Liver (tissue), 8 donors: ENCODE measurements at regions not wholly inside any gene's neighbourhood (a gene's known extent, or its start where the extent isn't known, plus 50 kb on each side); places are given as distances from the start of the nearest gene placed in this dataset.
A peak's percentile ranks its signal among the peaks of the same experiment; 100 is the strongest.

Source experiments
- DNase-seq: peaks from one replicate; pipeline ENCODE4 v3.0.0-alpha.2; 2017; ENCODE audit warnings: low spot score
- H3K27ac ChIP-seq, 2 donors: one replicate each; pipeline ENCODE4 v1.7.0; 2013; ENCODE audit warnings: inconsistent platforms in 2 of 2, low read length in 2 of 2, control low read depth in 1 of 2, low read depth in 1 of 2, mild to moderate bottlenecking in 1 of 2
- H3K27me3 ChIP-seq, 4 donors: one replicate each; pipeline versions ENCODE4 v1.6.1 to v1.7.0; 2013; ENCODE audit warnings: low read length in 3 of 4, inconsistent platforms in 1 of 4, mild to moderate bottlenecking in 1 of 4, moderate library complexity in 1 of 4; ENCODE audit not compliant: control insufficient read depth in 4 of 4, insufficient read depth in 4 of 4
- H3K36me3 ChIP-seq, 4 donors: one replicate each; pipeline versions ENCODE4 v1.6.1 to v1.7.0; 2013; ENCODE audit warnings: low read length in 3 of 4, mild to moderate bottlenecking in 3 of 4, low read depth in 1 of 4, moderate library complexity in 1 of 4; ENCODE audit not compliant: control insufficient read depth in 4 of 4, insufficient read depth in 3 of 4
- H3K4me1 ChIP-seq, 4 donors: one replicate each; pipeline versions ENCODE4 v1.6.1 to v1.7.0; 2013; ENCODE audit warnings: low read length in 3 of 4, mild to moderate bottlenecking in 3 of 4, moderate library complexity in 1 of 4; ENCODE audit not compliant: control insufficient read depth in 4 of 4, insufficient read depth in 4 of 4
- H3K4me3 ChIP-seq, 3 donors: one replicate each; pipeline versions ENCODE4 v1.6.1 to v1.7.0; 2013; ENCODE audit warnings: low read length in 3 of 3, control low read depth in 1 of 3, low read depth in 1 of 3, mild to moderate bottlenecking in 1 of 3
- H3K9ac ChIP-seq, 2 donors: one replicate each; pipeline ENCODE4 v1.7.0; 2013; ENCODE audit warnings: low read length in 2 of 2, mild to moderate bottlenecking in 2 of 2, moderate library complexity in 2 of 2, control low read depth in 1 of 2, low read depth in 1 of 2
- H3K9me3 ChIP-seq, 4 donors: one replicate each; pipeline versions ENCODE4 v1.6.1 to v1.7.0; 2013; ENCODE audit warnings: low read length in 3 of 4; ENCODE audit not compliant: control insufficient read depth in 4 of 4
- CTCF ChIP-seq: fragments of 150-350 bp; IDR thresholded peaks from 2 replicates; pipeline ENCODE4 v1.5.1; 2017; ENCODE audit warnings: improper control_type of control experiment, low read depth, low read length; ENCODE audit not compliant: missing input control
- EGR1 ChIP-seq, 2 donors: IDR thresholded peaks; 2 replicates each; pipeline ENCODE4 v1.6.1; 2016 to 2018; ENCODE audit warnings: antibody characterized with exemption in 2 of 2, low read depth in 2 of 2
- FOXA1 ChIP-seq: IDR thresholded peaks from 2 replicates; pipeline ENCODE4 v1.6.1; 2016; ENCODE audit warnings: antibody characterized with exemption
- FOXA2 ChIP-seq: IDR thresholded peaks from 2 replicates; pipeline ENCODE4 v1.6.1; 2016; ENCODE audit warnings: antibody characterized with exemption
- GABPA ChIP-seq, 2 donors: IDR thresholded peaks in 1 of 2; conservative IDR thresholded peaks in 1 of 2; 2 replicates each; pipeline ENCODE4 v1.6.1; 2016; ENCODE audit warnings: antibody characterized with exemption in 2 of 2, mild to moderate bottlenecking in 1 of 2, moderate library complexity in 1 of 2
- HNF4A ChIP-seq, 2 donors: conservative IDR thresholded peaks; 2 replicates each; pipeline ENCODE4 v1.6.1; 2016; ENCODE audit warnings: antibody characterized with exemption in 2 of 2, mild to moderate bottlenecking in 2 of 2
- HNF4G ChIP-seq: IDR thresholded peaks from 2 replicates; pipeline ENCODE4 v1.6.1; 2016; ENCODE audit warnings: antibody characterized with exemption
- JUND ChIP-seq, 2 donors: IDR thresholded peaks; 2 replicates each; pipeline ENCODE4 v1.6.1; 2016; ENCODE audit warnings: antibody characterized with exemption in 2 of 2
- MAX ChIP-seq: IDR thresholded peaks from 2 replicates; pipeline ENCODE4 v1.6.1; 2016; ENCODE audit warnings: antibody characterized with exemption
- NR2F2 ChIP-seq: IDR thresholded peaks from 2 replicates; pipeline ENCODE4 v1.6.1; 2016; ENCODE audit warnings: antibody characterized with exemption
- RAD21 ChIP-seq, 2 donors: IDR thresholded peaks; 2 replicates each; pipeline ENCODE4 v1.6.1; 2016; ENCODE audit warnings: antibody characterized with exemption in 2 of 2, mild to moderate bottlenecking in 2 of 2
- RXRA ChIP-seq, 2 donors: IDR thresholded peaks; 2 replicates each; pipeline ENCODE4 v1.6.1; 2017 to 2018; ENCODE audit warnings: antibody characterized with exemption in 2 of 2, mild to moderate bottlenecking in 1 of 2
- SP1 ChIP-seq: IDR thresholded peaks from 2 replicates; pipeline ENCODE4 v1.6.1; 2018; ENCODE audit warnings: antibody characterized with exemption, mild to moderate bottlenecking
- TAF1 ChIP-seq: conservative IDR thresholded peaks from 2 replicates; pipeline ENCODE4 v1.6.1; 2016; ENCODE audit warnings: antibody characterized with exemption, mild to moderate bottlenecking
- YY1 ChIP-seq: IDR thresholded peaks from 2 replicates; pipeline ENCODE4 v1.6.1; 2016; ENCODE audit warnings: antibody characterized with exemption, mild to moderate bottlenecking
- WGBS: extraction: QIAGEN DNeasy Blood & Tissue Kit; methylation state at CpG from one replicate; pipeline ENCODE4 v1.1.7; 2013; 5-methylcytosine and 5-hydroxymethylcytosine counted together
- TF ChIP-seq, protein P1 (sequence below): IDR thresholded peaks from 2 replicates; pipeline ENCODE4 v1.6.1; 2016; ENCODE audit warnings: antibody characterized with exemption
- TF ChIP-seq, protein P2 (sequence below): IDR thresholded peaks from 2 replicates; pipeline ENCODE4 v1.6.1; 2016; ENCODE audit warnings: antibody characterized with exemption, mild to moderate bottlenecking
- TF ChIP-seq, protein P3 (sequence below): IDR thresholded peaks from 2 replicates; pipeline ENCODE4 v1.6.1; 2016; ENCODE audit warnings: antibody characterized with exemption
- donor health status: healthy.
- donor health status: healthy.
- donor health status: healthy.
- donor health status: healthy.
- donor health status: healthy.

- Histone ChIP-seq H3K9ac (no peak overlapping the region), H3K4me3 (no peak overlapping the region), H3K4me1 (peaks cover 6 to 21% (median 14%) of the 10 kb centered on the region in 4 donors), H3K27ac (no peak overlapping the region), H3K36me3 (no peaks in the 10 kb centered on the region), H3K9me3 (no peaks in the 10 kb centered on the region), H3K27me3 (no peaks in the 10 kb centered on the region)
- DNase-seq, result no peak
- 95% methylated on average over 8 of the region's 8 CpGs for WGBS
- TF ChIP-seq JUND (IDR thresholded peaks at IDR 0.05) (no peak), HNF4A (conservative IDR thresholded peaks at IDR 0.05) (no peak), HNF4G (no peak), CTCF (no peak), RAD21 (IDR thresholded peaks at IDR 0.05) (no peak)
Measured at GRCh38 chr2:111616651-111617218, 267.3 kb downstream of the ANAPC1 start.

GRCh38 chr2:111617299-111618225 is 266.4 kb downstream of the ANAPC1 start:
- H3K27ac ChIP-seq, result peak overlapping the region; percentile 43 to 53
- peaks cover 6 to 21% (median 14%) of the 10 kb centered on the region in 4 donors for H3K4me1 ChIP-seq
- H3K9ac ChIP-seq, result no peak overlapping the region
- no peaks in the 10 kb centered on the region for H3K9me3 ChIP-seq
- DNase-seq, result no peak
- 41% methylated on average over 9 of the region's 9 CpGs for WGBS
- no peaks in the 10 kb centered on the region for H3K27me3 ChIP-seq
- no peaks in the 10 kb centered on the region for H3K36me3 ChIP-seq
- H3K4me3 ChIP-seq, result no peak overlapping the region
- TF ChIP-seq GABPA (IDR thresholded peaks at IDR 0.05 in 1 of 2, conservative IDR thresholded peaks at IDR 0.05 in 1 of 2), result no peak
- no peak for TF ChIP-seq CTCF
- peak in 1 of 2 donors; percentile 16 for TF ChIP-seq RAD21 (IDR thresholded peaks at IDR 0.05)
- TF ChIP-seq, protein P1, sequence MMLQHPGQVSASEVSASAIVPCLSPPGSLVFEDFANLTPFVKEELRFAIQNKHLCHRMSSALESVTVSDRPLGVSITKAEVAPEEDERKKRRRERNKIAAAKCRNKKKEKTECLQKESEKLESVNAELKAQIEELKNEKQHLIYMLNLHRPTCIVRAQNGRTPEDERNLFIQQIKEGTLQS, result no peak
- no peak for TF ChIP-seq FOXA2
- TF ChIP-seq MAX, result no peak
- no peak for TF ChIP-seq YY1
- TF ChIP-seq JUND (IDR thresholded peaks at IDR 0.05), result no peak
- TF ChIP-seq, protein P2, sequence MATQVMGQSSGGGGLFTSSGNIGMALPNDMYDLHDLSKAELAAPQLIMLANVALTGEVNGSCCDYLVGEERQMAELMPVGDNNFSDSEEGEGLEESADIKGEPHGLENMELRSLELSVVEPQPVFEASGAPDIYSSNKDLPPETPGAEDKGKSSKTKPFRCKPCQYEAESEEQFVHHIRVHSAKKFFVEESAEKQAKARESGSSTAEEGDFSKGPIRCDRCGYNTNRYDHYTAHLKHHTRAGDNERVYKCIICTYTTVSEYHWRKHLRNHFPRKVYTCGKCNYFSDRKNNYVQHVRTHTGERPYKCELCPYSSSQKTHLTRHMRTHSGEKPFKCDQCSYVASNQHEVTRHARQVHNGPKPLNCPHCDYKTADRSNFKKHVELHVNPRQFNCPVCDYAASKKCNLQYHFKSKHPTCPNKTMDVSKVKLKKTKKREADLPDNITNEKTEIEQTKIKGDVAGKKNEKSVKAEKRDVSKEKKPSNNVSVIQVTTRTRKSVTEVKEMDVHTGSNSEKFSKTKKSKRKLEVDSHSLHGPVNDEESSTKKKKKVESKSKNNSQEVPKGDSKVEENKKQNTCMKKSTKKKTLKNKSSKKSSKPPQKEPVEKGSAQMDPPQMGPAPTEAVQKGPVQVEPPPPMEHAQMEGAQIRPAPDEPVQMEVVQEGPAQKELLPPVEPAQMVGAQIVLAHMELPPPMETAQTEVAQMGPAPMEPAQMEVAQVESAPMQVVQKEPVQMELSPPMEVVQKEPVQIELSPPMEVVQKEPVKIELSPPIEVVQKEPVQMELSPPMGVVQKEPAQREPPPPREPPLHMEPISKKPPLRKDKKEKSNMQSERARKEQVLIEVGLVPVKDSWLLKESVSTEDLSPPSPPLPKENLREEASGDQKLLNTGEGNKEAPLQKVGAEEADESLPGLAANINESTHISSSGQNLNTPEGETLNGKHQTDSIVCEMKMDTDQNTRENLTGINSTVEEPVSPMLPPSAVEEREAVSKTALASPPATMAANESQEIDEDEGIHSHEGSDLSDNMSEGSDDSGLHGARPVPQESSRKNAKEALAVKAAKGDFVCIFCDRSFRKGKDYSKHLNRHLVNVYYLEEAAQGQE, result no peak
- no peak for TF ChIP-seq NR2F2
- TF ChIP-seq, protein P3, sequence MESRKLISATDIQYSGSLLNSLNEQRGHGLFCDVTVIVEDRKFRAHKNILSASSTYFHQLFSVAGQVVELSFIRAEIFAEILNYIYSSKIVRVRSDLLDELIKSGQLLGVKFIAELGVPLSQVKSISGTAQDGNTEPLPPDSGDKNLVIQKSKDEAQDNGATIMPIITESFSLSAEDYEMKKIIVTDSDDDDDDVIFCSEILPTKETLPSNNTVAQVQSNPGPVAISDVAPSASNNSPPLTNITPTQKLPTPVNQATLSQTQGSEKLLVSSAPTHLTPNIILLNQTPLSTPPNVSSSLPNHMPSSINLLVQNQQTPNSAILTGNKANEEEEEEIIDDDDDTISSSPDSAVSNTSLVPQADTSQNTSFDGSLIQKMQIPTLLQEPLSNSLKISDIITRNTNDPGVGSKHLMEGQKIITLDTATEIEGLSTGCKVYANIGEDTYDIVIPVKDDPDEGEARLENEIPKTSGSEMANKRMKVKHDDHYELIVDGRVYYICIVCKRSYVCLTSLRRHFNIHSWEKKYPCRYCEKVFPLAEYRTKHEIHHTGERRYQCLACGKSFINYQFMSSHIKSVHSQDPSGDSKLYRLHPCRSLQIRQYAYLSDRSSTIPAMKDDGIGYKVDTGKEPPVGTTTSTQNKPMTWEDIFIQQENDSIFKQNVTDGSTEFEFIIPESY, result no peak
- TF ChIP-seq RXRA (IDR thresholded peaks at IDR 0.05), result peak in 1 of 2 donors; percentile 44
- no peak for TF ChIP-seq HNF4G
- no peak for TF ChIP-seq SP1
- TF ChIP-seq TAF1, result no peak
- no peak for TF ChIP-seq FOXA1
- TF ChIP-seq EGR1 (IDR thresholded peaks at IDR 0.05; ENCODE audit: low read depth in 2 of 2), result no peak
- peak; percentile 6 to 53 for TF ChIP-seq HNF4A (conservative IDR thresholded peaks at IDR 0.05)
